GM12874 (cell line): ENCODE measurements at regions not wholly inside any gene's neighbourhood (a gene's known extent, or its start where the extent isn't known, plus 50 kb on each side); places are given as distances from the start of the nearest gene placed in this dataset.

Experiments
- TF ChIP-seq, protein P1 (sequence below): IDR thresholded peaks from 2 replicates; pipeline ENCODE4 v1.5.1; 2011; ENCODE audit warnings: low read depth, mild to moderate bottlenecking, control low read depth, low read length, moderate library complexity; ENCODE audit not compliant: insufficient read depth

DNA sequence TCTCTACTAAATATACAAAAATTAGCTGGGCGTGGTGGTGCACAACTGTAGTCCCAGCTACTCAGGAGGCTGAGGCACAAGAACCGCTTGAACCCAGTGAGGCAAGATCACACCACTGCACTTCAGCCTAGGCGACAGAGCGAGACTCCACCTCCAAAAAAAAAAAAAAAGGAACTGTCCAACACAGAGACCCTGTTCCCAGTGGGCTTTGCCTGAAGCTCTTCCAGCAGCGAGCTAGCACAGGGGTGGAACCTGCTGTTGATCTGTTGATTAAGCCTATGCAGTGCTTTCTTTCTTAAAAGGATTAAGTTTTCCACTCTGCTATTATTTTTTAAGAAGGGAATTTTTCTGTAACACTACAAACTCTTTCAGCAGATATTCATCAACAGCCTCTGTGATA, 171.0 kb upstream of the TUT7 start:
- TF ChIP-seq, protein P1, sequence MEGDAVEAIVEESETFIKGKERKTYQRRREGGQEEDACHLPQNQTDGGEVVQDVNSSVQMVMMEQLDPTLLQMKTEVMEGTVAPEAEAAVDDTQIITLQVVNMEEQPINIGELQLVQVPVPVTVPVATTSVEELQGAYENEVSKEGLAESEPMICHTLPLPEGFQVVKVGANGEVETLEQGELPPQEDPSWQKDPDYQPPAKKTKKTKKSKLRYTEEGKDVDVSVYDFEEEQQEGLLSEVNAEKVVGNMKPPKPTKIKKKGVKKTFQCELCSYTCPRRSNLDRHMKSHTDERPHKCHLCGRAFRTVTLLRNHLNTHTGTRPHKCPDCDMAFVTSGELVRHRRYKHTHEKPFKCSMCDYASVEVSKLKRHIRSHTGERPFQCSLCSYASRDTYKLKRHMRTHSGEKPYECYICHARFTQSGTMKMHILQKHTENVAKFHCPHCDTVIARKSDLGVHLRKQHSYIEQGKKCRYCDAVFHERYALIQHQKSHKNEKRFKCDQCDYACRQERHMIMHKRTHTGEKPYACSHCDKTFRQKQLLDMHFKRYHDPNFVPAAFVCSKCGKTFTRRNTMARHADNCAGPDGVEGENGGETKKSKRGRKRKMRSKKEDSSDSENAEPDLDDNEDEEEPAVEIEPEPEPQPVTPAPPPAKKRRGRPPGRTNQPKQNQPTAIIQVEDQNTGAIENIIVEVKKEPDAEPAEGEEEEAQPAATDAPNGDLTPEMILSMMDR = no peak

- TF ChIP-seq, protein P1 = no peak
Observed at GRCh38 chr9:86521977-86522376, 167.8 kb upstream of the TUT7 start.

GRCh38 chr9:86521322-86521721, 167.1 kb upstream of the TUT7 start:
- TF ChIP-seq, protein P1 = no peak

DNA sequence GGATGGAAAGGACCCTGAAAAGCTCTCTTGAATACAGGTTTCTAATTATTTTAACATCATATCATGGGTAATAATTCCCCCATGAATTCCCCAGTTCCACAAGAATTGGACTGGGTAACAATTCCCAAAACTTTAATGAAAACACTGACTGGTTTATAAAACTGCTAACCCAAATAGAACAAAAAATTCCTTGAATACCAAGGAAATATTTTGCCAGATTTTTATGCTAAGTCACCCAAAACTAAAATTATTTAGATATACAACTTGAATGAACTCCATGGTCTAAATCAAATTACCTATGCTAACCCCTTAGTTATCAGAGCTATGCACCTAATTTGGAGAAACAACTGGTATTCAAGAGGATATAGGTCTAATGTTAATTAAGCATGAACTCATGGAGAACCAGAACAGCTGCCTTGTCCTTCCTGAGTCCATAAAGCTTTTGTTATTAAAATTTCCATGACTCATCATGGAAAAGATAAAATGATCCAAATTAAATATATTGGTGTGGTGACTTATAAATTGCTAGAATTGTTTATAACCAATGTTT, 164.9 kb upstream of the TUT7 start:
- TF ChIP-seq, protein P1 = no peak

- TF ChIP-seq, protein P1 = no peak
Observed at GRCh38 chr9:86517475-86517874, 163.3 kb upstream of the TUT7 start.

- TF ChIP-seq, protein P1 = no peak
Observed at GRCh38 chr9:86516564-86516963, 162.4 kb upstream of the TUT7 start.

GRCh38 chr9:86515221-86515620, 161.0 kb upstream of the TUT7 start:
- TF ChIP-seq, protein P1 = no peak
